GM10266 (cell line): ENCODE measurements at regions not wholly inside any gene's neighbourhood (a gene's known extent, or its start where the extent isn't known, plus 50 kb on each side); places are given as distances from the start of the nearest gene placed in this dataset.

Experiments
- DNase-seq: peaks from one replicate; pipeline ENCODE4 v3.0.0; 2012; ENCODE audit errors: extremely low spot score
- CTCF ChIP-seq: IDR thresholded peaks from 2 replicates; pipeline ENCODE4 v1.5.1; 2012; ENCODE audit warnings: mild to moderate bottlenecking, low read depth; ENCODE audit not compliant: control insufficient read depth, insufficient read depth; ENCODE audit errors: missing control alignments

- no peak for TF ChIP-seq CTCF
- DNase-seq: no peak
Observed at GRCh38 chr18:39561126-39561525, 1995.5 kb upstream of the CELF4 start.

GRCh38 chr18:39558658-39559057 is 1993.1 kb upstream of the CELF4 start:
- DNase-seq: no peak

GRCh38 chr18:39555496-39555895 is 1989.9 kb upstream of the CELF4 start:
- TF ChIP-seq CTCF: no peak
- no peak for DNase-seq

More at GRCh38 chr18:39558658-39559057, 1993.1 kb upstream of the CELF4 start:
- no peak for TF ChIP-seq CTCF

- no peak for TF ChIP-seq CTCF
- no peak for DNase-seq
Observed at GRCh38 chr18:39550701-39551100, 1985.1 kb upstream of the CELF4 start.

- no peak for TF ChIP-seq CTCF
- no peak for DNase-seq
Observed at GRCh38 chr18:39549144-39549543, 1983.5 kb upstream of the CELF4 start.

GRCh38 chr18:39531659-39532058 is 1966.1 kb upstream of the CELF4 start:
- TF ChIP-seq CTCF: no peak
- no peak for DNase-seq

GRCh38 chr18:39529358-39529757 is 1963.8 kb upstream of the CELF4 start:
- no peak for DNase-seq
- TF ChIP-seq CTCF: no peak
